ENCODE measurements at regions not wholly inside any gene's neighbourhood (a gene's known extent, or its start where the extent isn't known, plus 50 kb on each side); places are given as distances from the start of the nearest gene placed in this dataset.

GRCh38 chr14:97581016-97581415, 783.8 kb downstream of the VRK1 start:
- DNase-seq (ENCODE audit: low spot score): no peak

- DNase-seq (ENCODE audit: low spot score): no peak
Observed at GRCh38 chr14:97582022-97582421, 784.8 kb downstream of the VRK1 start.

GRCh38 chr14:97584528-97584927, 787.3 kb downstream of the VRK1 start:
- DNase-seq (ENCODE audit: low spot score): no peak

- no peak for DNase-seq (ENCODE audit: low spot score)
Observed at GRCh38 chr14:97592341-97592980, 795.3 kb downstream of the VRK1 start.

GRCh38 chr14:97594306-97594705, 797.1 kb downstream of the VRK1 start:
- no peak for DNase-seq (ENCODE audit: low spot score)

- no peak for DNase-seq (ENCODE audit: low spot score)
Observed at GRCh38 chr14:97602438-97603117, 805.4 kb downstream of the VRK1 start.

- no peak for DNase-seq (ENCODE audit: low spot score)
Observed at GRCh38 chr14:97603201-97603600, 806.0 kb downstream of the VRK1 start.

- DNase-seq (ENCODE audit: low spot score): no peak
Observed at GRCh38 chr14:97604731-97605130, 807.5 kb downstream of the VRK1 start.

GRCh38 chr14:97618401-97618800, 821.2 kb downstream of the VRK1 start:
- DNase-seq (ENCODE audit: low spot score): no peak

- no peak for DNase-seq (ENCODE audit: low spot score)
Observed at GRCh38 chr14:97618917-97619690, 821.9 kb downstream of the VRK1 start.

GRCh38 chr14:97620066-97620465, 822.9 kb downstream of the VRK1 start:
- no peak for DNase-seq (ENCODE audit: low spot score)

GRCh38 chr14:97624985-97625384, 827.8 kb downstream of the VRK1 start:
- no peak for DNase-seq (ENCODE audit: low spot score)

GRCh38 chr14:97625477-97625876, 828.3 kb downstream of the VRK1 start:
- DNase-seq (ENCODE audit: low spot score): no peak

GRCh38 chr14:97626088-97626487, 828.9 kb downstream of the VRK1 start:
- DNase-seq (ENCODE audit: low spot score): no peak

- no peak for DNase-seq (ENCODE audit: low spot score)
Observed at GRCh38 chr14:97630249-97630648, 833.1 kb downstream of the VRK1 start.

- no peak for DNase-seq (ENCODE audit: low spot score)
Observed at GRCh38 chr14:97633131-97633738, 836.1 kb downstream of the VRK1 start.

GRCh38 chr14:97634751-97635150, 837.6 kb downstream of the VRK1 start:
- no peak for DNase-seq (ENCODE audit: low spot score)

GRCh38 chr14:97638864-97639263, 841.7 kb downstream of the VRK1 start:
- no peak for DNase-seq (ENCODE audit: low spot score)

- no peak for DNase-seq (ENCODE audit: low spot score)
Observed at GRCh38 chr14:97640031-97640430, 842.8 kb downstream of the VRK1 start.

GRCh38 chr14:97641827-97642226, 844.6 kb downstream of the VRK1 start:
- DNase-seq (ENCODE audit: low spot score): no peak

- DNase-seq (ENCODE audit: low spot score): no peak
Observed at GRCh38 chr14:97642631-97643030, 845.4 kb downstream of the VRK1 start.

GRCh38 chr14:97644365-97644764, 847.2 kb downstream of the VRK1 start:
- DNase-seq (ENCODE audit: low spot score): no peak

GRCh38 chr14:97649752-97650151, 852.6 kb downstream of the VRK1 start:
- DNase-seq (ENCODE audit: low spot score): no peak
